ENCODE measurements at regions not wholly inside any gene's neighbourhood (a gene's known extent, or its start where the extent isn't known, plus 50 kb on each side); places are given as distances from the start of the nearest gene placed in this dataset.

- Mint-ChIP-seq H3K9me3 (peaks cover 9% of the 10 kb centered on the region), H3K4me1 (no peaks in the 10 kb centered on the region), H3K36me3 (ENCODE audit: low read depth) (no peaks in the 10 kb centered on the region), H3K4me3 (no peak overlapping the region), H3K27ac (no peak overlapping the region), H3K27me3 (peaks cover 23% of the 10 kb centered on the region)
- no peak for DNase-seq
- POLR2A ChIA-PET = interaction anchor here (0.7 kb wide), 1 partner anchor 187 kb away, joined by 3 read pairs; no protein-coding TSS in a partner anchor
- CTCF ChIA-PET = interaction anchor here (1.0 kb wide), 1 partner anchor 13 kb away, joined by 3 read pairs; no protein-coding TSS in a partner anchor
These were observed 74.6 kb upstream of the VASH1 start for GRCh38 chr14:76686646-76687045.

GRCh38 chr14:76687611-76688382, 73.5 kb upstream of the VASH1 start:
- CTCF ChIA-PET = interaction anchor here (1.1 kb wide), 1 partner anchor 11 kb away, joined by 3 read pairs; no protein-coding TSS in a partner anchor
- POLR2A ChIA-PET = interaction anchor here (0.7 kb wide), 1 partner anchor 188 kb away, joined by 3 read pairs; no protein-coding TSS in a partner anchor
- Mint-ChIP-seq H3K9me3 (peaks cover 5% of the 10 kb centered on the region), H3K36me3 (ENCODE audit: low read depth) (no peaks in the 10 kb centered on the region), H3K27me3 (peaks cover 23% of the 10 kb centered on the region), H3K4me3 (no peak overlapping the region), H3K27ac (no peak overlapping the region), H3K4me1 (no peaks in the 10 kb centered on the region)
- no peak for DNase-seq

GRCh38 chr14:76688383-76688671, 72.9 kb upstream of the VASH1 start:
- Mint-ChIP-seq H3K4me1 (no peaks in the 10 kb centered on the region), H3K4me3 (no peak overlapping the region), H3K27ac (no peak overlapping the region), H3K27me3 (peaks cover 23% of the 10 kb centered on the region), H3K9me3 (peaks cover 3% of the 10 kb centered on the region), H3K36me3 (ENCODE audit: low read depth) (no peaks in the 10 kb centered on the region)
- CTCF ChIA-PET = no interaction called here
- no peak for DNase-seq
- POLR2A ChIA-PET = no interaction called here

GRCh38 chr14:76690502-76691105, 70.7 kb upstream of the VASH1 start:
- CTCF ChIA-PET = no interaction called here

GRCh38 chr14:76694106-76694505, 67.2 kb upstream of the VASH1 start:
- no peak for DNase-seq
- ChIA-PET CTCF (no interaction called here), POLR2A (no interaction called here)
- Mint-ChIP-seq H3K27ac (no peak overlapping the region), H3K9me3 (no peaks in the 10 kb centered on the region), H3K36me3 (ENCODE audit: low read depth) (no peaks in the 10 kb centered on the region), H3K4me3 (no peak overlapping the region), H3K4me1 (no peaks in the 10 kb centered on the region), H3K27me3 (no peaks in the 10 kb centered on the region)

More at GRCh38 chr14:76690502-76691105, 70.7 kb upstream of the VASH1 start:
- Mint-ChIP-seq H3K27ac (no peak overlapping the region), H3K9me3 (peaks cover 3% of the 10 kb centered on the region), H3K4me3 (no peak overlapping the region), H3K4me1 (no peaks in the 10 kb centered on the region), H3K27me3 (peaks cover 15% of the 10 kb centered on the region), H3K36me3 (ENCODE audit: low read depth) (no peaks in the 10 kb centered on the region)
- no peak for DNase-seq
- POLR2A ChIA-PET = no interaction called here

- no peak for DNase-seq
- CTCF ChIA-PET = interaction anchor here (0.6 kb wide), 1 partner anchor 85 kb away, joined by 3 read pairs; no protein-coding TSS in a partner anchor
- no peaks in the 10 kb centered on the region for H3K9me3 Mint-ChIP-seq
These were observed 65.9 kb upstream of the VASH1 start for GRCh38 chr14:76695263-76695920.

GRCh38 chr14:76696361-76696760, 64.9 kb upstream of the VASH1 start:
- H3K27ac Mint-ChIP-seq = no peak overlapping the region
- CTCF ChIA-PET = interaction anchor here (0.9 to 1.1 kb wide), 2 partner anchors 10 to 111 kb away, joined by 3 read pairs; no protein-coding TSS in a partner anchor
- H3K36me3 Mint-ChIP-seq (ENCODE audit: low read depth) = no peaks in the 10 kb centered on the region
- DNase-seq = no peak
- no peak overlapping the region for H3K4me3 Mint-ChIP-seq
- POLR2A ChIA-PET = no interaction called here
- H3K4me1 Mint-ChIP-seq = no peaks in the 10 kb centered on the region
- H3K9me3 Mint-ChIP-seq = no peaks in the 10 kb centered on the region
- no peaks in the 10 kb centered on the region for H3K27me3 Mint-ChIP-seq

More at GRCh38 chr14:76695263-76695920, 65.9 kb upstream of the VASH1 start:
- H3K36me3 Mint-ChIP-seq (ENCODE audit: low read depth) = no peaks in the 10 kb centered on the region
- no peak overlapping the region for H3K27ac Mint-ChIP-seq
- H3K4me1 Mint-ChIP-seq = no peaks in the 10 kb centered on the region
- POLR2A ChIA-PET = no interaction called here
- no peak overlapping the region for H3K4me3 Mint-ChIP-seq
- H3K27me3 Mint-ChIP-seq = no peaks in the 10 kb centered on the region

GRCh38 chr14:76696791-76697190, 64.5 kb upstream of the VASH1 start:
- Mint-ChIP-seq H3K9me3 (no peaks in the 10 kb centered on the region), H3K4me3 (no peak overlapping the region), H3K4me1 (no peaks in the 10 kb centered on the region), H3K27ac (no peak overlapping the region), H3K27me3 (no peaks in the 10 kb centered on the region), H3K36me3 (ENCODE audit: low read depth) (no peaks in the 10 kb centered on the region)
- POLR2A ChIA-PET = no interaction called here
- CTCF ChIA-PET = interaction anchor here (0.9 to 1.1 kb wide), 2 partner anchors 10 to 110 kb away, joined by 3 read pairs; no protein-coding TSS in a partner anchor
- no peak for DNase-seq

GRCh38 chr14:76697246-76697905, 63.9 kb upstream of the VASH1 start:
- no peaks in the 10 kb centered on the region for H3K4me1 Mint-ChIP-seq
- CTCF ChIA-PET = interaction anchor here (0.9 to 1.1 kb wide), 2 partner anchors 9 to 110 kb away, joined by 3 read pairs; no protein-coding TSS in a partner anchor
- no peaks in the 10 kb centered on the region for H3K36me3 Mint-ChIP-seq (ENCODE audit: low read depth)
- POLR2A ChIA-PET = no interaction called here
- no peak overlapping the region for H3K4me3 Mint-ChIP-seq
- H3K9me3 Mint-ChIP-seq = no peaks in the 10 kb centered on the region
- H3K27ac Mint-ChIP-seq = no peak overlapping the region
- no peaks in the 10 kb centered on the region for H3K27me3 Mint-ChIP-seq
- no peak for DNase-seq

GRCh38 chr14:76698191-76698590, 63.1 kb upstream of the VASH1 start:
- ChIA-PET POLR2A (no interaction called here), CTCF (no interaction called here)
- no peaks in the 10 kb centered on the region for H3K9me3 Mint-ChIP-seq
- no peak overlapping the region for H3K4me3 Mint-ChIP-seq
- no peak for DNase-seq
- no peaks in the 10 kb centered on the region for H3K27me3 Mint-ChIP-seq
- H3K27ac Mint-ChIP-seq = no peak overlapping the region
- H3K36me3 Mint-ChIP-seq (ENCODE audit: low read depth) = no peaks in the 10 kb centered on the region
- no peaks in the 10 kb centered on the region for H3K4me1 Mint-ChIP-seq

- H3K4me3 Mint-ChIP-seq = no peak overlapping the region
- H3K27me3 Mint-ChIP-seq = no peaks in the 10 kb centered on the region
- no peaks in the 10 kb centered on the region for H3K36me3 Mint-ChIP-seq (ENCODE audit: low read depth)
- no peak overlapping the region for H3K27ac Mint-ChIP-seq
- CTCF ChIA-PET = no interaction called here
- H3K4me1 Mint-ChIP-seq = no peaks in the 10 kb centered on the region
- no peak for DNase-seq
- POLR2A ChIA-PET = no interaction called here
- H3K9me3 Mint-ChIP-seq = no peaks in the 10 kb centered on the region
These were observed 62.6 kb upstream of the VASH1 start for GRCh38 chr14:76698631-76699030.

GRCh38 chr14:76699209-76699938, 61.9 kb upstream of the VASH1 start:
- no peaks in the 10 kb centered on the region for H3K36me3 Mint-ChIP-seq (ENCODE audit: low read depth)
- H3K4me3 Mint-ChIP-seq = no peak overlapping the region
- ChIA-PET POLR2A (no interaction called here), CTCF (interaction anchor here (0.6 kb wide), 1 partner anchor 111 kb away, joined by 4 read pairs; no protein-coding TSS in a partner anchor)
- H3K27me3 Mint-ChIP-seq = no peaks in the 10 kb centered on the region
- H3K9me3 Mint-ChIP-seq = no peaks in the 10 kb centered on the region
- H3K27ac Mint-ChIP-seq = no peak overlapping the region
- no peaks in the 10 kb centered on the region for H3K4me1 Mint-ChIP-seq
- DNase-seq = no peak

All from activated CD4-positive, alpha-beta T cell treated with anti-CD3 and anti-CD28 coated beads, Interleukin-2, amount 10 ng/mL, durations not matched to agents 7 days and 5 days (primary cell).